Natural killer cell (primary cell): ENCODE measurements at regions not wholly inside any gene's neighbourhood (a gene's known extent, or its start where the extent isn't known, plus 50 kb on each side); places are given as distances from the start of the nearest gene placed in this dataset.

Experiments
- ATAC-seq, 3 donors: fragments of 150-1000 bp in 2 of 3; fragments of 200-7000 bp in 1 of 3; cut with Tn5 transposase; 1 replicate in 1 of 3; 2 replicates in 2 of 3; pipeline ENCODE4 v1.10.0; 2021; ENCODE audit warnings: mild to moderate bottlenecking in 2 of 3, moderate library complexity in 2 of 3
- DNase-seq, 2 donors: peaks; one replicate each; pipeline versions ENCODE4 v3.0.0 to v3.0.0-alpha.2; 2013 to 2021; ENCODE audit warnings: mixed read lengths in 1 of 2
- H3K27ac ChIP-seq: one replicate; pipeline ENCODE4 v1.5.1; 2013; ENCODE audit warnings: mild to moderate bottlenecking, low read length
- H3K27me3 ChIP-seq: one replicate; pipeline ENCODE4 v1.6.1; 2013; ENCODE audit warnings: low read length; ENCODE audit not compliant: control insufficient read depth, insufficient read depth
- H3K36me3 ChIP-seq: one replicate; pipeline ENCODE4 v1.6.1; 2013; ENCODE audit warnings: low read length; ENCODE audit not compliant: control insufficient read depth, insufficient read depth
- H3K4me1 ChIP-seq: one replicate; pipeline ENCODE4 v1.6.1; 2013; ENCODE audit warnings: low read length; ENCODE audit not compliant: control insufficient read depth, insufficient read depth
- H3K4me3 ChIP-seq: one replicate; pipeline ENCODE4 v1.5.1; 2013; ENCODE audit warnings: low read length
- H3K9me3 ChIP-seq: one replicate; pipeline ENCODE4 v1.6.1; 2013; ENCODE audit warnings: low read length; ENCODE audit not compliant: control insufficient read depth, insufficient read depth
- H3K27ac Mint-ChIP-seq, 2 donors: one replicate each; pipeline ENCODE4 v1.8.0; 2022; ENCODE audit warnings: mild to moderate bottlenecking in 2 of 2, mixed read lengths in 2 of 2, moderate library complexity in 1 of 2
- H3K27me3 Mint-ChIP-seq, 2 donors: one replicate each; pipeline ENCODE4 v1.8.0; 2022; ENCODE audit warnings: low read depth in 2 of 2, mixed read lengths in 2 of 2
- H3K36me3 Mint-ChIP-seq: one replicate; pipeline ENCODE4 v1.8.0; 2022; ENCODE audit warnings: mixed read lengths
- H3K4me1 Mint-ChIP-seq, 2 donors: one replicate each; pipeline ENCODE4 v1.8.0; 2022; ENCODE audit warnings: mixed read lengths in 2 of 2
- H3K4me3 Mint-ChIP-seq: one replicate; pipeline ENCODE4 v1.8.0; 2022; ENCODE audit warnings: mild to moderate bottlenecking, moderate library complexity, mixed read lengths
- H3K9me3 Mint-ChIP-seq, 2 donors: one replicate each; pipeline ENCODE4 v1.8.0; 2022; ENCODE audit warnings: mixed read lengths in 2 of 2
- WGBS: methylation state at CpG from one replicate; pipeline ENCODE4 v1.1.7; 2013; ENCODE audit warnings: missing lambda C conversion rate; ENCODE audit not compliant: insufficient coverage; 5-methylcytosine and 5-hydroxymethylcytosine counted together
- intact Hi-C: fragments of 100-400 bp; cut with micrococcal nuclease; formaldehyde crosslinking; loops from one replicate; pipeline ENCODE4 v1.14.2; 2022
- TF ChIP-seq, protein P1 (sequence below): fragments of 200-600 bp; IDR thresholded peaks from one replicate; pipeline ENCODE4 v1.8.0; 2022; ENCODE audit warnings: antibody characterized with exemption

DNA sequence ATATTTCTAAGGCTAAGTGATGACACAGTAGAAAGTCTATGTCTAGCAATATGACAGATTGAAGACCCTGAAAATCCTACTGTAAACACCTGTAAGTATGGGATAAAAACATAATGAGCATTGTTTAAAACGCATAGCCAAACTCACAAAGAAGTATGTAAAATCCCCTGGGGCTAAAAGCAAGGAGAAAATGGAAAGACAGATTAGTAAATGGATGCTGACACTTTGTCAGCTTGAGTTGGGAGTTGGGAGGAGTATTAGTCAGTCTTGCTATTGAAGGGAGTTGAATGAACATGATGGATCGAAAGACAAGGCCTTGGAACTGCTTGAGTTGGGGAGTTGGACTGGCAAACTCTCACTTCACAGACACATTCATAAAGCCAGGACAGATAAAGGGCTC, 79.0 kb upstream of the PRKD1 start:
- Histone ChIP-seq H3K36me3 (no peaks in the 10 kb centered on the region), H3K4me1 (no peaks in the 10 kb centered on the region), H3K27ac (no peak overlapping the region), H3K9me3 (no peaks in the 10 kb centered on the region), H3K4me3 (no peak overlapping the region), H3K27me3 (no peaks in the 10 kb centered on the region)
- whole genome bisulfite sequencing = 90% methylated on average over 2 of the region's 2 CpGs
- TF ChIP-seq, protein P1, sequence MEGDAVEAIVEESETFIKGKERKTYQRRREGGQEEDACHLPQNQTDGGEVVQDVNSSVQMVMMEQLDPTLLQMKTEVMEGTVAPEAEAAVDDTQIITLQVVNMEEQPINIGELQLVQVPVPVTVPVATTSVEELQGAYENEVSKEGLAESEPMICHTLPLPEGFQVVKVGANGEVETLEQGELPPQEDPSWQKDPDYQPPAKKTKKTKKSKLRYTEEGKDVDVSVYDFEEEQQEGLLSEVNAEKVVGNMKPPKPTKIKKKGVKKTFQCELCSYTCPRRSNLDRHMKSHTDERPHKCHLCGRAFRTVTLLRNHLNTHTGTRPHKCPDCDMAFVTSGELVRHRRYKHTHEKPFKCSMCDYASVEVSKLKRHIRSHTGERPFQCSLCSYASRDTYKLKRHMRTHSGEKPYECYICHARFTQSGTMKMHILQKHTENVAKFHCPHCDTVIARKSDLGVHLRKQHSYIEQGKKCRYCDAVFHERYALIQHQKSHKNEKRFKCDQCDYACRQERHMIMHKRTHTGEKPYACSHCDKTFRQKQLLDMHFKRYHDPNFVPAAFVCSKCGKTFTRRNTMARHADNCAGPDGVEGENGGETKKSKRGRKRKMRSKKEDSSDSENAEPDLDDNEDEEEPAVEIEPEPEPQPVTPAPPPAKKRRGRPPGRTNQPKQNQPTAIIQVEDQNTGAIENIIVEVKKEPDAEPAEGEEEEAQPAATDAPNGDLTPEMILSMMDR = no peak
- no peaks in the 10 kb centered on the region for H3K36me3 Mint-ChIP-seq
- H3K27ac Mint-ChIP-seq = no peak overlapping the region
- intact Hi-C loops = no loop called here
- no peak for DNase-seq
- H3K9me3 Mint-ChIP-seq = peaks cover 11% of the 10 kb centered on the region in 2 donors
- H3K27me3 Mint-ChIP-seq = no peaks in the 10 kb centered on the region
- no peak overlapping the region for H3K4me3 Mint-ChIP-seq
- H3K4me1 Mint-ChIP-seq = no peaks in the 10 kb centered on the region
- ATAC-seq = no peak

DNA sequence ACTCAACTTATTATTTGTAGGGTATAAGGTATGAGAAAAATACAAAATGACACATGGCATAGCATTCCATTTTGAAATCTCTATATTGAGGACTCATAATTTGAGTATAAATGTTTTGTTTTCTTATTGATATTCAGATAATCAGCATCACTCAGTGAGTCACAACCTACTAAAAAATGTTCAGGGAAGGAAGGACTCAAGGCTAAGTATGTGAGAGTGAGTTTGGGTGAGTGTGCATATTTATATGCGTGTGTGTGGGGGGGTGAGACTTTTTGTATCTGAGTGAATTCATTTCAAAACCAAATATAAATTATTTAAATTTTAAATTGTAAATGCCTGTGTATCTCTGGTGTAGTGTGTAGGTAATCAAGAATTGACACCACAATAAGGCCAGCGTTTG, 87.8 kb upstream of the PRKD1 start:
- 93% methylated on average over 1 of the region's 2 CpGs for WGBS
- no peak for DNase-seq
- intact Hi-C loops = no loop called here
- H3K9me3 Mint-ChIP-seq = peaks cover 21 to 24% of the 10 kb centered on the region in 2 donors
- no peaks in the 10 kb centered on the region for H3K27me3 ChIP-seq
- TF ChIP-seq, protein P1 = no peak
- H3K9me3 ChIP-seq = no peaks in the 10 kb centered on the region
- H3K27ac ChIP-seq = no peak overlapping the region
- H3K36me3 ChIP-seq = no peaks in the 10 kb centered on the region
- no peaks in the 10 kb centered on the region for H3K4me1 ChIP-seq
- no peak overlapping the region for H3K4me3 ChIP-seq
- H3K27ac Mint-ChIP-seq = no peak overlapping the region
- no peak overlapping the region for H3K4me3 Mint-ChIP-seq
- H3K36me3 Mint-ChIP-seq = no peaks in the 10 kb centered on the region
- no peak for ATAC-seq
- H3K27me3 Mint-ChIP-seq = no peaks in the 10 kb centered on the region
- H3K4me1 Mint-ChIP-seq = no peaks in the 10 kb centered on the region

DNA sequence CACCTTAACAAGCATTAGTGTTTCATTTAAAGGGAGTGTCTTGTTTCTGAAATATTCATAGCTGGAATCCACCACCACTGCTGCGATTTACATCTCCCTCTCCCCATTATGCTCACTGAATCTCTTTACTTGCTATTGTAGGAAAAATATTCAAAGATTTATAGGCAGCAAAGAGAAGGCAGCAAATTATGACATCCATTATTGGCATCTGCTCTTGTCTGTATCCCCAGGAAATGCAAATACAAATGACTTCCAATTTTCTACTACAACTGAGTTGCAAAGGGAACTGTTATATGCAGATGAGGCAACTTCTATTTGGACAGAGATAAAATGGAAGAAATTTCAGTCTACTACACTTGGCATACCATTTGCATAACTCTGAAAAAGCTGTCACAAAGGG, 88.4 kb upstream of the PRKD1 start:
- WGBS = no CpG with 5 or more reads among the region's 1 CpG
- H3K27me3 Mint-ChIP-seq = no peaks in the 10 kb centered on the region
- Histone ChIP-seq H3K4me3 (no peak overlapping the region), H3K4me1 (no peaks in the 10 kb centered on the region), H3K27me3 (no peaks in the 10 kb centered on the region), H3K36me3 (no peaks in the 10 kb centered on the region), H3K9me3 (no peaks in the 10 kb centered on the region), H3K27ac (no peak overlapping the region)
- ATAC-seq (no peak), DNase-seq (no peak)
- no peaks in the 10 kb centered on the region for H3K4me1 Mint-ChIP-seq
- intact Hi-C loops = no loop called here
- H3K36me3 Mint-ChIP-seq = no peaks in the 10 kb centered on the region
- peaks cover 21 to 24% of the 10 kb centered on the region in 2 donors for H3K9me3 Mint-ChIP-seq
- no peak overlapping the region for H3K4me3 Mint-ChIP-seq
- TF ChIP-seq, protein P1 = no peak
- H3K27ac Mint-ChIP-seq = no peak overlapping the region

DNA sequence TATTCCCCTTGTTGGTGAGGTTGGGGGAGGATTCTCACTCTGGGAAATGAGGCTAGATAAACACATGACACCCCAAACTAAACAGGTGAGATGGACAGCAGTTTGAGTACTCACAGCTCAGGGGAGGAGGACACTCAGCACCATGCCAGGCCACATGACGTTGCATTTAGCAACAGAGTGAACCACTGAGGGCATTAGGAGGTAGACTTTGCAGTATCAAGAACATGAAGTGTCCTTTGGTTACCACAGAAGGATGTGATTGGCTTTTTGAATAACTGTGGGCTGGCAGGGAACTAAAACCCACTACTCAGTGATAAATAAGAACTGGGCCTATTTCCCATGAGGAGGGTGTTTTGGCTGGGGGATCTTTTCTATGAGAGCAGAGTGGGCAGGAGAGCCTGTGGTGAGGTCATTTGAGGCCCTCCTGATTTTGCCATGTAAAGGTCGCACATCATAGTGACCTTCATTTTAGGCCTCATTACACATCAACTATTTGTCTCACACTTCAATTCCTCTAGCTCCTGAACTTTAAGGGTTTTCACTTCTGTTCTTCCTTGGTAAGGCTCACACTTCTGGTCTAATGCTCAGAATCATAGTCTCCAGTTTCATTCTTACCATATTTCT, 89.8 kb upstream of the PRKD1 start:
- intact Hi-C loops = no loop called here
- H3K4me3 ChIP-seq = no peak overlapping the region
- no peak overlapping the region for H3K27ac ChIP-seq
- no peaks in the 10 kb centered on the region for H3K4me1 Mint-ChIP-seq
- no peak overlapping the region for H3K27ac Mint-ChIP-seq
- WGBS = 74% methylated on average over 2 of the region's 2 CpGs
- ATAC-seq (no peak), DNase-seq (no peak)
- no peaks in the 10 kb centered on the region for H3K4me1 ChIP-seq
- H3K36me3 Mint-ChIP-seq = no peaks in the 10 kb centered on the region
- no peaks in the 10 kb centered on the region for H3K27me3 Mint-ChIP-seq
- H3K4me3 Mint-ChIP-seq = no peak overlapping the region
- H3K27me3 ChIP-seq = no peaks in the 10 kb centered on the region
- H3K9me3 Mint-ChIP-seq = peaks cover 17 to 19% of the 10 kb centered on the region in 2 donors
- no peaks in the 10 kb centered on the region for H3K9me3 ChIP-seq
- TF ChIP-seq, protein P1 = no peak
- H3K36me3 ChIP-seq = no peaks in the 10 kb centered on the region
